Hepatocyte (in vitro differentiated cells): ENCODE measurements at regions not wholly inside any gene's neighbourhood (a gene's known extent, or its start where the extent isn't known, plus 50 kb on each side); places are given as distances from the start of the nearest gene placed in this dataset.

Experiments
- DNase-seq: peaks from one replicate; pipeline ENCODE4 v3.0.0-alpha.2; 2016; ENCODE audit warnings: low spot score
- H2AFZ ChIP-seq: fragments of 200-600 bp; sonication (generic); 2 replicates; pipeline ENCODE4 v1.6.0; 2016; ENCODE audit warnings: antibody characterized with exemption, mild to moderate bottlenecking
- H3K27ac ChIP-seq: fragments of 200-600 bp; sonication (generic); 2 replicates; pipeline ENCODE4 v1.5.1; 2016; ENCODE audit warnings: mild to moderate bottlenecking
- H3K27me3 ChIP-seq: fragments of 200-600 bp; sonication (generic); 2 replicates; pipeline ENCODE4 v1.6.1; 2016
- H3K36me3 ChIP-seq: fragments of 200-600 bp; sonication (generic); replicated peaks from 2 replicates; pipeline ENCODE4 v1.5.1; 2016; ENCODE audit warnings: low read depth; ENCODE audit not compliant: insufficient read depth
- H3K4me1 ChIP-seq: fragments of 200-600 bp; sonication (generic); 2 replicates; pipeline ENCODE4 v1.5.1; 2016; ENCODE audit warnings: mild to moderate bottlenecking, moderate library complexity; ENCODE audit not compliant: insufficient read depth
- H3K4me2 ChIP-seq: fragments of 200-600 bp; sonication (generic); 2 replicates; pipeline ENCODE4 v1.6.0; 2016
- H3K4me3 ChIP-seq: fragments of 200-600 bp; sonication (generic); 2 replicates; pipeline ENCODE4 v1.5.1; 2016; ENCODE audit warnings: mild to moderate bottlenecking
- H3K79me2 ChIP-seq: fragments of 200-600 bp; sonication (generic); 2 replicates; pipeline ENCODE4 v1.6.0; 2017; ENCODE audit warnings: mild to moderate bottlenecking
- H3K9me2 ChIP-seq: fragments of 200-600 bp; sonication (generic); replicated peaks from 2 replicates; pipeline ENCODE4 v1.6.0; 2017; ENCODE audit warnings: mild to moderate bottlenecking; ENCODE audit not compliant: insufficient read depth
- H3K9me3 ChIP-seq: fragments of 200-600 bp; sonication (generic); 2 replicates; pipeline ENCODE4 v1.5.1; 2016; ENCODE audit warnings: low read depth, mild to moderate bottlenecking
- H4K20me1 ChIP-seq: fragments of 200-600 bp; sonication (generic); 2 replicates; pipeline ENCODE4 v1.6.0; 2016; ENCODE audit warnings: mild to moderate bottlenecking; ENCODE audit not compliant: insufficient read depth, poor library complexity, severe bottlenecking
- EZH2 ChIP-seq: fragments of 200-600 bp; sonication (generic); IDR thresholded peaks from 2 replicates; pipeline ENCODE4 v1.6.1; 2016; ENCODE audit warnings: antibody characterized with exemption, mild to moderate bottlenecking, borderline replicate concordance
- EZH2phosphoT487 ChIP-seq: fragments of 200-600 bp; sonication (generic); IDR thresholded peaks from one replicate; pipeline ENCODE4 v1.6.1; 2018; ENCODE audit warnings: antibody characterized with exemption, mild to moderate bottlenecking, low read depth, moderate library complexity; ENCODE audit not compliant: unreplicated experiment, severe bottlenecking
- WGBS: methylation state at CpG from one replicate; pipeline ENCODE4 v1.1.6; 2016; ENCODE audit warnings: low lambda C conversion rate; ENCODE audit errors: missing lambda C conversion rate; 5-methylcytosine and 5-hydroxymethylcytosine counted together
- TF ChIP-seq, protein P1 (sequence below): fragments of 200-600 bp; sonication (generic); IDR thresholded peaks from 2 replicates; pipeline ENCODE4 v1.5.1; 2016; ENCODE audit warnings: antibody characterized with exemption, mild to moderate bottlenecking; ENCODE audit not compliant: poor library complexity

DNA sequence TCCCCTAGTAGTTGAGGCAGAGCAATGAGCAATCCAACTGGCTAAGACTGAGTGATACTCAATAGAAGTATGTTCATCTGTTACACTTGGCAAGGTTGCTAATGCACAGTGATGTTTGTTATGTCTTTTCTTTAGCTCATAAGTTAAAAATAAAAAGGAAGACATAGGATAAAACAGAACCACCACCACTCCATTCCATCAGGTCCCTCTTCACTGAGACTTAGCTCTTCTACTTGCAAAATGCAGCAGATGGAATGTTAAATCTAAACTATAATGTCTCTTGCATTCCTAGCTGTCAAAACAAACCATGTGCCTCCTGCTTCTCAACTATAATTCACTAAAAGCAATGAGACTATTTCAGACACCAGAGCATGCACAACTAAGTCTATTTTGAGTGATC lies 265.6 kb upstream of the UBE2E2 start:
- no peak overlapping the region for H3K4me3 ChIP-seq

DNA sequence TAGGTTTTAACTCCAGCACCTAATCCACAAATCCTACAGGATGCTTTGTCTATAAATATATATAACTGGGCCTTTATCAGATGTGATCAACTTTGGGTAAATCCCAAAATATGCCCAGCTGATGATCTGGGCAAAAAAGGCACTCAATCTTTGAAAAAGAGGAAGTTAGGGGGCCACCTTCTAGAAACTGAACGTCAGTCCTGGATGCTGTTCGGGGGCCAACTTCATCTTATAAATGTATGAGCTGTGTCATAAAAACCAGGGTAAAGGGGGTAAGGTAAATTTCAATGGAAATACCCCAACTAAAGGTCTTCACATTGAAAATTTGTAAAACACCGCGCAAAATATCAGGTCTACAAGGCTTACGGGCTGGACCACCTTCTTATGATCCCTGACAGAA lies 264.4 kb upstream of the UBE2E2 start:
- H3K9me3 ChIP-seq, result no peaks in the 10 kb centered on the region
- no peak for TF ChIP-seq EZH2
- no peak overlapping the region for H2AFZ ChIP-seq
- H3K9me2 ChIP-seq, result no peaks in the 10 kb centered on the region
- 89% methylated on average over 5 of the region's 5 CpGs for WGBS
- no peak overlapping the region for H3K4me3 ChIP-seq
- no peaks in the 10 kb centered on the region for H4K20me1 ChIP-seq
- H3K4me1 ChIP-seq, result peaks cover 5% of the 10 kb centered on the region
- peak overlapping the region; percentile 36 for H3K27ac ChIP-seq
- no peaks in the 10 kb centered on the region for H3K36me3 ChIP-seq
- H3K27me3 ChIP-seq, result no peaks in the 10 kb centered on the region
- no peak overlapping the region for H3K4me2 ChIP-seq
- no peak for DNase-seq
- no peaks in the 10 kb centered on the region for H3K79me2 ChIP-seq

More for the DNA sequence above, 265.6 kb upstream of the UBE2E2 start:
- no peak overlapping the region for H2AFZ ChIP-seq
- no peaks in the 10 kb centered on the region for H3K36me3 ChIP-seq
- H3K27me3 ChIP-seq, result no peaks in the 10 kb centered on the region
- H3K79me2 ChIP-seq, result no peaks in the 10 kb centered on the region
- H3K9me3 ChIP-seq, result no peaks in the 10 kb centered on the region
- DNase-seq, result no peak
- H4K20me1 ChIP-seq, result no peaks in the 10 kb centered on the region
- peaks cover 5% of the 10 kb centered on the region for H3K4me1 ChIP-seq
- no peaks in the 10 kb centered on the region for H3K9me2 ChIP-seq
- H3K4me2 ChIP-seq, result no peak overlapping the region
- no peak overlapping the region for H3K27ac ChIP-seq
- TF ChIP-seq, protein P1, sequence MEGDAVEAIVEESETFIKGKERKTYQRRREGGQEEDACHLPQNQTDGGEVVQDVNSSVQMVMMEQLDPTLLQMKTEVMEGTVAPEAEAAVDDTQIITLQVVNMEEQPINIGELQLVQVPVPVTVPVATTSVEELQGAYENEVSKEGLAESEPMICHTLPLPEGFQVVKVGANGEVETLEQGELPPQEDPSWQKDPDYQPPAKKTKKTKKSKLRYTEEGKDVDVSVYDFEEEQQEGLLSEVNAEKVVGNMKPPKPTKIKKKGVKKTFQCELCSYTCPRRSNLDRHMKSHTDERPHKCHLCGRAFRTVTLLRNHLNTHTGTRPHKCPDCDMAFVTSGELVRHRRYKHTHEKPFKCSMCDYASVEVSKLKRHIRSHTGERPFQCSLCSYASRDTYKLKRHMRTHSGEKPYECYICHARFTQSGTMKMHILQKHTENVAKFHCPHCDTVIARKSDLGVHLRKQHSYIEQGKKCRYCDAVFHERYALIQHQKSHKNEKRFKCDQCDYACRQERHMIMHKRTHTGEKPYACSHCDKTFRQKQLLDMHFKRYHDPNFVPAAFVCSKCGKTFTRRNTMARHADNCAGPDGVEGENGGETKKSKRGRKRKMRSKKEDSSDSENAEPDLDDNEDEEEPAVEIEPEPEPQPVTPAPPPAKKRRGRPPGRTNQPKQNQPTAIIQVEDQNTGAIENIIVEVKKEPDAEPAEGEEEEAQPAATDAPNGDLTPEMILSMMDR, result no peak
- TF ChIP-seq EZH2, result no peak
- no peak for TF ChIP-seq EZH2phosphoT487

DNA sequence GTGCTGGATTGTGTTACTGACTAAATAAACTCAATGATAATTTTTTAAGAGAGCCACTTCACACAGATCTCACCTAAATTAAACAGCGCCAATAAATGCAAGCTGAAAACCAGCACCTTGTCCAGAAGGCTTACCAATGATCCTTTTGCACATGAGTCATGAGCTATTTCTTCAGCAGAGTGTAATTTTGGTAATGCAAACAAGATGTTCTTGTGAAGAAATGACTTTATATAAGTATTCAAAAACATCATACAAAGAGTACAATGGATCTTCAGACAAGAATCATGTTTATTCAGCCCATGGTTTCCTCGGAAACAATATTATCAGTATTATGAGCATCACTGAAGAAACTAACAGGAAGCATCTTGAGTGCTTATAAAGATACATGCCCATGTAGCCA lies 263.8 kb upstream of the UBE2E2 start:
- Histone ChIP-seq H3K4me1 (peaks cover 5% of the 10 kb centered on the region), H4K20me1 (no peaks in the 10 kb centered on the region), H3K36me3 (no peaks in the 10 kb centered on the region), H3K9me2 (no peaks in the 10 kb centered on the region), H3K79me2 (no peaks in the 10 kb centered on the region), H3K4me2 (no peak overlapping the region), H3K4me3 (no peak overlapping the region), H3K9me3 (no peaks in the 10 kb centered on the region), H2AFZ (no peak overlapping the region), H3K27ac (peak overlapping the region; percentile 36), H3K27me3 (no peaks in the 10 kb centered on the region)
- peak; percentile 28 for DNase-seq
- TF ChIP-seq EZH2phosphoT487, result no peak
- TF ChIP-seq, protein P1, result no peak
- WGBS, result 50% methylated on average over 2 of the region's 2 CpGs

DNA sequence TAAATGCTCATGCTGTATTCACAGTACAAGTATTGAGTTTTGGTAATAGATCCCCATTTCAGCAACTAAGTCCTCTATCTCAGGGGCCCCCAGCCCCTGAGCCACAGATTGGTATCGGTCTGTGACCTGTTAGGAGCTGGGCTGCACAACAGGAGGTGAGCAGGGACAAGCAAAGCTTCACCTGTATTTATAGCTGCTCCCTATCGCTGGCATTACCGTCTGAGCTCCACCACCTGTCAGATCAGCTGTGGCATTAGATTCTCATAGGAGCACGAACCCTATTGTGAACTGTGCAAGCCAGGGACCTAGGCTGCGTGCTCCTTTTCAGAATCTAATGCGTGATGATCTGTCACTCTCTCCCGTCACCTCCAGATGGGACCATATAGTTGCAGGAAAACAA lies 262.8 kb upstream of the UBE2E2 start:
- H3K27me3 ChIP-seq, result no peaks in the 10 kb centered on the region
- no peaks in the 10 kb centered on the region for H3K79me2 ChIP-seq
- no peaks in the 10 kb centered on the region for H3K9me2 ChIP-seq
- no peak overlapping the region for H2AFZ ChIP-seq
- H3K4me2 ChIP-seq, result no peak overlapping the region
- no peak overlapping the region for H3K4me3 ChIP-seq
- DNase-seq, result no peak
- no peaks in the 10 kb centered on the region for H3K9me3 ChIP-seq
- 90% methylated on average over 7 of the region's 7 CpGs for WGBS
- no peaks in the 10 kb centered on the region for H4K20me1 ChIP-seq
- H3K27ac ChIP-seq, result no peak overlapping the region
- H3K36me3 ChIP-seq, result no peaks in the 10 kb centered on the region
- peaks cover 5% of the 10 kb centered on the region for H3K4me1 ChIP-seq
- no peak for TF ChIP-seq EZH2phosphoT487
- TF ChIP-seq, protein P1, result no peak
- no peak for TF ChIP-seq EZH2
